ENCODE measurements at regions not wholly inside any gene's neighbourhood (a gene's known extent, or its start where the extent isn't known, plus 50 kb on each side); places are given as distances from the start of the nearest gene placed in this dataset.

- TF ChIP-seq EZH2 (IDR thresholded peaks at IDR 0.05) = no peak
- TF ChIP-seq POLR2AphosphoS5 (IDR thresholded peaks at IDR 0.05; ENCODE audit: borderline replicate concordance, low read depth, low read length) = no peak
Measured at GRCh38 chr21:39117440-39117970, 65.7 kb downstream of the PSMG1 start.
